Astrocyte of the cerebellum (primary cell): ENCODE measurements at regions not wholly inside any gene's neighbourhood (a gene's known extent, or its start where the extent isn't known, plus 50 kb on each side); places are given as distances from the start of the nearest gene placed in this dataset.

ENCODE experiments used
- DNase-seq: peaks from one replicate; pipeline ENCODE4 v3.0.0-alpha.2; 2011; ENCODE audit warnings: low read depth
- H3K4me3 ChIP-seq: 2 replicates; pipeline ENCODE4 v1.5.1; 2011; ENCODE audit warnings: mild to moderate bottlenecking, low read depth, low read length, moderate library complexity
- in situ Hi-C: cut with HindIII; loops from 2 replicates; pipeline ENCODE4 v1.10.0; 2017; ENCODE audit warnings: low sequenced_read_pairs
- TF ChIP-seq, protein P1 (sequence below): IDR thresholded peaks from 2 replicates; pipeline ENCODE4 v1.5.1; 2012; ENCODE audit warnings: low read length, low read depth, moderate library complexity, mild to moderate bottlenecking; ENCODE audit errors: missing control alignments

DNA sequence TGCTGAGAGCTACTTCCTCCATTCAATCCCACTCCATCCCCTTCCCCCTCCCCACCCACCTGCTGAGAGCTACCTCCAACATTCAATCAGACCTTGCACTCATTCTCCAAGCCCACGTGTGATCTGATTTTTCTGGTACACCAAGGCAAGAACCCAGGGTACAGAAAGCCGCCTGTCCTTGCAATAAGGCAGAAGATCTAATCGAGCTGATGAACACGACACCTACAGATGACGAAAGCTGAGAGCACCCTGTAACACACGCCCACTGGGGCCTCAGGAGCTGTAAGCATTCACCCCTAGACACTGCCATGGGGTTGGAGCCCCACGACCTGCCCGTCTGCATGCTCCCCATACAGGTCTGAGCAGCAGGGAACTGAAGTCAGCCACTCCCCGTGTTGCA, 58.3 kb downstream of the TRIML1 start:
- in situ Hi-C loops = no loop called here
- H3K4me3 ChIP-seq = no peak overlapping the region
- TF ChIP-seq, protein P1, sequence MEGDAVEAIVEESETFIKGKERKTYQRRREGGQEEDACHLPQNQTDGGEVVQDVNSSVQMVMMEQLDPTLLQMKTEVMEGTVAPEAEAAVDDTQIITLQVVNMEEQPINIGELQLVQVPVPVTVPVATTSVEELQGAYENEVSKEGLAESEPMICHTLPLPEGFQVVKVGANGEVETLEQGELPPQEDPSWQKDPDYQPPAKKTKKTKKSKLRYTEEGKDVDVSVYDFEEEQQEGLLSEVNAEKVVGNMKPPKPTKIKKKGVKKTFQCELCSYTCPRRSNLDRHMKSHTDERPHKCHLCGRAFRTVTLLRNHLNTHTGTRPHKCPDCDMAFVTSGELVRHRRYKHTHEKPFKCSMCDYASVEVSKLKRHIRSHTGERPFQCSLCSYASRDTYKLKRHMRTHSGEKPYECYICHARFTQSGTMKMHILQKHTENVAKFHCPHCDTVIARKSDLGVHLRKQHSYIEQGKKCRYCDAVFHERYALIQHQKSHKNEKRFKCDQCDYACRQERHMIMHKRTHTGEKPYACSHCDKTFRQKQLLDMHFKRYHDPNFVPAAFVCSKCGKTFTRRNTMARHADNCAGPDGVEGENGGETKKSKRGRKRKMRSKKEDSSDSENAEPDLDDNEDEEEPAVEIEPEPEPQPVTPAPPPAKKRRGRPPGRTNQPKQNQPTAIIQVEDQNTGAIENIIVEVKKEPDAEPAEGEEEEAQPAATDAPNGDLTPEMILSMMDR = no peak
- DNase-seq = no peak

DNA sequence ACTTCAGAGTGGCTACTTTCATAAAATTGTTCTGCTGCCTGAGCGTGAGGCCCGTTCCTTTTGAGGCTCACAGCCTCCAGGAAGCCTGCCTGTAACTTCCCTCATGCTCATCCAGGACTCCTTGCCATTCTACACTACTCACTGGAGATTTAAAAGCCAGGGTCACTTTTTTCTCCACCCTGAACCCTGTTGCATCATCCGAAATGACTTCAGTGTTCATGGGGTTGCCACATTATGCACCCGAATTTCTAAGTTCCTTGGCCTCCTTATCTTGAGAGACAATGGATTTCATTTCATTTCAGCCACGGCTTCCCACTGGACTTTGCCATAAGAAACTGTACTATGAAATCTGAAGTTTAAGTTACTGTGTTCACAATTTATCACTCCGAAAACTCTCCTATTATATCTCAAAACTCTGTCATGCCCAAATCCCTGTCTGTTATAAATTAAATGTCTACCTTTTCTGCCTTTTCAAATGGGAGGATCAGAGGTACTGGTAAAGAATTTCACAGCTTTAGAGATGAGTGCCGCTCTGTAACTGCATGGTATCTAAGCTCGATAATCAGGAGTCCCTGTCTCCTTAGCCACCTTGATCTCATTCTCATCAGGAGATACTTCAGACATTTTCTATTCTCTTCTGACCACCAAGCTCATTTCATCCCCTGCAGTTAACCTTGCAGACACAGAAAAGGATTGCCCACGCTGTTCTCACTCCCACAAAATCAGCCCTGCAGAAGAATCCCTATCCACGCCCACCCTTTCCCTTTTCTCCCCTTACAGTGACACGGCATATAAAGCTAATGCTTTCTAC, 59.9 kb downstream of the TRIML1 start:
- DNase-seq = no peak
- TF ChIP-seq, protein P1 = no peak
- in situ Hi-C loops = no loop called here
- no peak overlapping the region for H3K4me3 ChIP-seq

DNA sequence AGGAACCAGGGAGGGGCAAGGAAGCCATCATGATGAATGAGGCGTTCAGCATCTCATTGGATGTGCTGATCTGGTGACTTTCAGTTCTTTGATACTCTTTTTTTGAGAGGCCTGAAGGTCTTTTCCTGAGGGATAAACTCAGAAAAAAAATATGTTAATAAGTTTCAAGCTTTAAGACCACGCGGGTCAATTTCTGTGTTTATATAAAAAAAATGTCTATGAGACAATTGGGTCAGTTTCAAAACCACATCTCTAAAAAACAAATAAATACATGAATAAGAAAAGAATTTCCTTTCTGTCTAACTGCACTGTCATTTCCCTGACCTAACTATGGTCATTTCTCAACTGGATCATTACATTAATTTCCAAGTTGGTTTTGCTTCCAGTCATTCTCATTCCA, 62.6 kb downstream of the TRIML1 start:
- TF ChIP-seq, protein P1 = no peak
- no peak overlapping the region for H3K4me3 ChIP-seq
- in situ Hi-C loops = no loop called here
- no peak for DNase-seq

DNA sequence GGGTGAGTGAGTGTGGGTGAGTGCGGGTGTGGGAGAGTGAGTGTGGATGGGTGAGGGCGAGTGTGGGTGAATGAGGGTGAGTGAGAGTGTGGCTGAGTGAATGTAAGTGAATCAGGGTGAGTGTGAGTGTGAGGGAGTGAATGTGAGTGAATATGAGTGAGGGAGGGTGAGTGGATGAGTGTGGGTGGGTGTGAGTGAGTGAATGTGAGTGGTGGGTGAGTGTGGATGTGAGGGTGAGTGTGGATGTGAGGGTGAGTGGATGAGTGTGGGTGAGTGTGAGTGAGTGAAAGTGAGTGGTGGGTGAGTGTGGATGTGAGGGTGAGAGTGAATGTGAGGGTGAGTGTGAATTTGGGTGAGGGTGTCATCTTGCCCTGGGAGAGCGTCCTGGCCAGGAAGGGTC, 67.5 kb downstream of the TRIML1 start:
- TF ChIP-seq, protein P1 = no peak

DNA sequence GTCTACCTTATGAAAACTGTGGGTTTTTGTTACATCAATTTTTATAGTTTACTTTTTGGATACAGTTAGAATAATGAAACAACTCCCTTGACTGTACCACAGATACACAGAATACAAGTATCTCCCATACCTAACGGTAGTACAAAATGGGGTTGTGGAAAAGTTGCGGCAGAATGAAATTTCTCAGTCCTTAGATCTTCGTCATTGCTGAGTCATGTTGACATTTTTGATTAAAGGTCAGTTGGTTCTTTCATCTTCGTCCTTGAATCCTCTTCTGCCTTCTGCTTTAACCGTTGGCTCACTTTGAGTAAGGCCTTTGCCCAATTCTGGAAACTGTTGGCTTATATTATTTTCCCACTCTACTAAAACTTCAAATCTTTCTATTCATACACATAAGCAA, 75.6 kb downstream of the TRIML1 start:
- TF ChIP-seq, protein P1 = no peak
- no peak for DNase-seq
- in situ Hi-C loops = no loop called here
- no peak overlapping the region for H3K4me3 ChIP-seq

More for the DNA sequence above, 67.5 kb downstream of the TRIML1 start:
- in situ Hi-C loops = no loop called here
- no peak overlapping the region for H3K4me3 ChIP-seq
- no peak for DNase-seq

DNA sequence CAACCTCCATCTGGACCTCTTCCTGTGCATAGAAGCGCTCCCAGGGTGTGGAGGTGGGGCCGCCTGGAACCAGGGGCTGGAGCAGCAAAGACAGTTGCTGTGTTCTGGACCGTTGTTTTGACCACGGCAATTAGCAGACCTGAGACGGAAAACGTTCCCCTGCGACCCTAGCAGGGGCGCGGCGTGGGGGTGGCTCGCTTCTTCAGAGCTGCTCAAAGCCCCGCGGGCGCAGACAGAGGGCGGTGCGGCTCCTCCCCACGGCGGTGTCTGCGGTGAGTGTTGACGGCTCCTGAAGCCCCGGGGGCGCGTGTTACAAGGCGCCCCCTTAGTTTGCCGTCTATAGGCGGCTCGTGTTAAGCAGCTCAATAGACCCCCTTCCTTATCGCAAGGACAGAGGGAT, 79.2 kb downstream of the TRIML1 start:
- no peak overlapping the region for H3K4me3 ChIP-seq
- no peak for DNase-seq
- TF ChIP-seq, protein P1 = no peak
- in situ Hi-C loops = no loop called here
